Fibroblast of upper back skin (primary cell): ENCODE measurements at regions not wholly inside any gene's neighbourhood (a gene's known extent, or its start where the extent isn't known, plus 50 kb on each side); places are given as distances from the start of the nearest gene placed in this dataset.
A peak's percentile ranks its signal among the peaks of the same experiment; 100 is the strongest.

Source experiments
- DNase-seq: peaks from one replicate; pipeline ENCODE4 v3.0.0-alpha.2; 2013

- no peak for DNase-seq
These were observed 95.0 kb downstream of the KLF6 start for GRCh38 chr10:3689871-3690510.

DNA sequence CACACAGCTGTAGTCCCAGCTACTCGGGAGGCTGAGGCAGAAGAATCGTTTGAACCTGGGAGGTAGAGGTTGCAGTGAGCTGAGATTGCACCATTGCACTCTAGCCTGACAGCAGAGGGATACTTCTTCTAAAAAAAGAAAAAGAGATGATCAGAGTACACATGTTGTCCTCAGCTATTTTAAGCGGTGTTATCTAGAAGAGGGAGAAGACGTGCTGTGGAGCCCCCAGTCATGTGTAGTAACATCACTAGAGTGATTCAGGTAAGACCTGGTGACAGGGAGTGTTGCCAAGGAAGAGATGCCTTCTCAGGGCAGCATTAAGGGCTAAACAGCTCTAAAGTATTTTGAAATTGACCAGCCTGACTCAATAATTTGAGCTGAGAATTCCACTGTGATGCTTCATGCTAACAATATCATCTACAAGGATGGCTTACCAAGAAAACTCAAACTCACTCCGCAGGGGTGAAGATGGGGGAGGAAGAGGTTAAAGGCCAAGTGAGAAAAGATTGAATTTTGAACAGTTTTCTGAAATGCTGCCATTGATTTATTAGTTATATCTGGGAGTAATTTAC lies 97.4 kb downstream of the KLF6 start:
- no peak for DNase-seq

DNA sequence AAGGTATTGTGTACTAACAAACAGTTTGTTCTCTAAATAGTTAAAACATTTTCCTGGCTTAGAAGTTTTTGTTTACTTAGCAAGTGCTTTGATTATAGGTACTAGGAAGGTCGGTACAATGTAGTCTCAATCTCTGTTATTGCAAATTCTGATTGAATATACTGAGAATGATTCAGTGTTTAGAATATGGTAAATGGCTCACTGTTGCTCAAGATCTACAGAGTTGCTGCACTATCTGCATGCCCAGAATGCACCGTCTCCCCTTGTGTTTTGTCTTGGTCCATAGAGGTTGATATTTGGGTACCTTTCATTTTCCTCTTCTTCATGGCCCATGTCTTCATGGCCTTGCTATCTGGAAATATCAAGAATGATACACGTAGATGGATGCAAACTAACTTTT lies 99.6 kb downstream of the KLF6 start:
- no peak for DNase-seq

DNA sequence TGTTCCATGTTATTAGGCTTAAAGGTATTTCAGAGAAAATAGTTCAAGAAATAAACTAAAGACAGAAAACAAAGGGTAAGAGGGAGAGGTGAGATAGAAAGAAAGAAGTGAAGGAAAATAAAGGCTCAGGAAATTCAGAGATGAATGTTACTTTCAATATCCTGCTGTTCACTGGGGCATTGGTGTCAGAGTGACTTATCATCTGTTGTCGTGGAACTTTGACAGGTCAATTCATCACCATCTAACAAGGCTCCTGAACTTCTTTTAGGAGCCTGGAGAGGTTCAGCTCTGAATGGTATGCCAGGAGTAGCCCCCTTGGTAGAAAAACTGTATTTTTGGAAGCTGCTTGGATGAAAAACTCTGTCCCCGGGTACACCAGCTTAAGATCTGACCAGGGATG lies 100.1 kb downstream of the KLF6 start:
- DNase-seq, result no peak

GRCh38 chr10:3683560-3683959 lies 101.4 kb downstream of the KLF6 start:
- no peak for DNase-seq

DNA sequence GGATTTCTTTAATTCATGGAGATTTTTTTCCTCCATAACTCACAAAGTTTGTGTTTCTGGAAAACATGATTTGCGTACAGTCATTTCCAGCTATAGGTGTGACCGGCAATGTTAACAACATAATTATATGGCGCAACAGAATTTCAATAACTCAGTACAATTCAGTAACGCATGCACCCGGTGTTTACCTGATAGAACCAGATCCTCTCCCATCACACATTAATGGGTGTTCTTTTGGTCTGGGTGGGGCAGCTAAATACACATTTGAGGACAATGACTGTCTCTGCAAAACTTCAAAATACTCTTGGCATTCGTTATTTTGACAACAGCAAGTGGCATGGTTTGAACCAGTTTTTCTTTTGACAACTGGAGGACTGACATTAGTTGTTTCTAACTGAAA lies 102.3 kb downstream of the KLF6 start:
- DNase-seq, result no peak

DNA sequence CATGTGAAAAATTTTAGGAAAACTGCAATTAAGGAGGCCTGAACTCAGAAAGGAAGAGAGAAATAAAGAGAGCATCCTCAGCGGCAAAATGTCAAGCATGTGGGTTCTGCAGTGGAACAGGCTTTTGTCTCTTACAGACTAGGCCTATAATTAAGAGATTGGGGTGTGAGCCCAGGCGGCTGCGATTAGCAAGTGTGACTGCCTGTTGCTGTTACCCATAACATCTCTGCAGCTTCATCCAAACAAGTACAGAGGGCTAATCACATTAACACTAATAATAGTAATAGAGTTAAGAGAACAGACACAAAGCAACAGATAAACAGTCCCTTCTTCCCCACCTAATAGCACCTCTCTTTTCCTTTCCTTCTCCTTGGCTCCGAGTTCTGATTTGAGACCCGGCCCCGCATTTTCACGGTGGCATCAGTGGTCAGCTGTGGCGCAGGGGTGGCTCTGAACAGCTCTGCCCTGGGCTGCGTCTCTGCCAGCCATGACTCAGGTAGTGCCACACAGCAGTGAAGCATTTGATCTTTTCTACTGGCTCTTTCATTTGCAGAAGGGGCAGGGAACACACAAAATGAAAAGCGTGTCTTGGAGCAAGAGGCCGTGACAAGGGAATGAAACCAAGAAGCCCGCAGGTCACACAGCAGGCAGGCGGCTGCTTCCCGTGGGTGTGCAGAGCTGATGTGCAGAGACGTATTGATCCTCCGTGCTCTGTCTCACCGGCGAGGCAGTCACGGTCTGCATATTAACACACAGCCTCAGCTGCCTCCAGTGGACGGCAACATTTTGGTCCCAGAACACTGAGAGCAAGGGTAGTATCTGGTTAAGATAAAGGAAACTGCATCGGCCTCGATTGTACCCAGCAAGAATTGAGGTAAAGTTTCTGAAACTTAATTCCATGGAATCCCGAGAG lies 103.1 kb downstream of the KLF6 start:
- no peak for DNase-seq

GRCh38 chr10:3679950-3680629 lies 104.9 kb downstream of the KLF6 start:
- DNase-seq, result no peak

- no peak for DNase-seq
These were observed 106.3 kb downstream of the KLF6 start for GRCh38 chr10:3678629-3679227.

DNA sequence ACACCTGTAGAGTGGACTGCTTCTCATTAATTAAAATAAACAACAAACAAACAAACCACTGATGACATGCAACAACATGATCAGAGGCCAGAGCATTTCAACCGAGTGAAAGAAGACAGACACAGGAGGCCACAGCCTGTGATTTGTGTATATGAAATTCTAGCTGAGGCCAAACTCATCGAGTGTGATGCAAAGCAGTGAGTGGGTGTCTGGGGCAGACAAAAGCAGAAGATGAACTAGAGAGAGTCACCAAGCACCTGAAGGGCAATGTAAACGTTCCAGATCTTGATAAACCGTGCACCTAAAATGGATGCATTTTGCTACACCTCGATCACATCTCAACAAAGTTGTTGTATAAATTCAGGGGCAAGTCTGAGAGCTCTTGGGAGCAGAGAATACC lies 108.4 kb downstream of the KLF6 start:
- no peak for DNase-seq

DNA sequence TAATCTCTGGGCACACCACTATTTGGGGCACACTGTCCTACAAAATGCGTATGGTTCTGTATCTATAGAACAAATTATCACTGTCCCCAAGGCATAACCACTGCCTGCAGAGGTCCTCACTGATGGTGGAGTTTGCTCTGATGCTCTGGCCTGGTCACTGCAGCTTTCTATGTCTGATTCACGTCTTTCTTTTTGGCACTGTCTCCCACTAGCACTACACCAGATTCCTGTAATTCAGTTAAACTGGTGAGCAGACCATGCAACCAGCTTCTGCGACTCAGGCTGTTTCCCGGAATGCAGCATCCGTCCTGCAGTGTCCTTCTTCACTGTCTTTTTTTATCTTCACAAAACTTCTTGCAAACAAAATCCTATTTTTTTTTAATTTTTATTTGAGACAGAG lies 112.8 kb downstream of the KLF6 start:
- peak; percentile 37 for DNase-seq

GRCh38 chr10:3671386-3671955 lies 113.5 kb downstream of the KLF6 start:
- DNase-seq, result no peak

GRCh38 chr10:3668966-3669330 lies 116.1 kb downstream of the KLF6 start:
- DNase-seq, result no peak

DNA sequence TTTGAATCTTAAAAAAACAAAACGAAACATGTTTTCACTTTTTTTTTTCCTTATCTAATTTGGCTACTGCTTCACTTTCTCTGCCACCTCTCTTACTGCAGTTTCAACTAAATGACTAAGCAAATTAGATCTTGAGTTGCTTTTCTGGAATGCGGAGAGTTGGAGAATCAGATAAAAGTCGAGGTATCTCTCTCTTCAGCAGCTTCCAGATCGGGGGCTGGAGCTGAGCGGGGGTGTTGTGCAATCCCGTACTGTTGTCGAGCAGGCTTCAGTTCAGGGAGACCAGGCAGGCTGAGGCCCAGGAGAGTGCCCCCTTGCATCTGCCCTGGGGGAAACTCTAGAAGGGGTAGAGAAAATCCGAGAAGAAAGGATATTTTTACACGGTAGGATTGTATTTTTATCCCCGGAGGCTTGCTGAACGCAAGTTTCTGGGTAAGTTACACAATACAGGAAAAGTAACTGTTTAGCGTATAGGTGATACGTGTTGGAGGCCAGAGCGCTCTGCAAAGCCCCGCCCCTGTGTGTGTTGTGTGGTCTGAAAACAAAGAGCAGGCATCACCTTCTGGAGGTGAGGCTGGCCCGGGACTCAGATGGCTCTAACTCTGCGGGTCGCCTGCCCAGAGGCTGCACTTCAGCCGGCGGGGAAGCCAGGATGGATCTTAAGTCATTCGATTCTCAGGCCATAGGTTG lies 116.6 kb downstream of the KLF6 start:
- DNase-seq, result peak; percentile 83

GRCh38 chr10:3666525-3667302 lies 118.3 kb downstream of the KLF6 start:
- DNase-seq, result no peak

GRCh38 chr10:3665316-3665908 lies 119.6 kb downstream of the KLF6 start:
- no peak for DNase-seq

GRCh38 chr10:3662775-3663174 lies 122.2 kb downstream of the KLF6 start:
- no peak for DNase-seq

- DNase-seq, result no peak
These were observed 123.7 kb downstream of the KLF6 start for GRCh38 chr10:3661271-3661670.

DNA sequence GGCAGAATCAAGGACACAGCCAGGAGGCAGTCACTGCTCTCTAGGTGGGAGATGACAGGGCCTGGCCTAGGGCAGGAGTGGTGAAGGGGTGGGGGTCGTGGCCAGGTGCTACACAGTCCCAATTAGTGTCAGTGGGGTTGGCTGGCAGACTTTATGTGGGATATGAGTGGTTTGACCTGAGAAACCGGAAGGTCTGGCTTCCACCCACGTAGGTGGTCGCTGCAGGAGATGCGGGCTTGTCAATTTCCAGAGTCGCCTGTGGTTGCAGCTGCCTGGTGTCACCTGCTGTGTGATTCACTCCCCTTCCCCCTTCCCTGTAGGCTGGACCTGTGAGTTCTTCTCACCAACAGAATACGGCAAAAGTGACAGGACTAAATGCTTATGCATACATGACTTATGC lies 124.3 kb downstream of the KLF6 start:
- no peak for DNase-seq

DNA sequence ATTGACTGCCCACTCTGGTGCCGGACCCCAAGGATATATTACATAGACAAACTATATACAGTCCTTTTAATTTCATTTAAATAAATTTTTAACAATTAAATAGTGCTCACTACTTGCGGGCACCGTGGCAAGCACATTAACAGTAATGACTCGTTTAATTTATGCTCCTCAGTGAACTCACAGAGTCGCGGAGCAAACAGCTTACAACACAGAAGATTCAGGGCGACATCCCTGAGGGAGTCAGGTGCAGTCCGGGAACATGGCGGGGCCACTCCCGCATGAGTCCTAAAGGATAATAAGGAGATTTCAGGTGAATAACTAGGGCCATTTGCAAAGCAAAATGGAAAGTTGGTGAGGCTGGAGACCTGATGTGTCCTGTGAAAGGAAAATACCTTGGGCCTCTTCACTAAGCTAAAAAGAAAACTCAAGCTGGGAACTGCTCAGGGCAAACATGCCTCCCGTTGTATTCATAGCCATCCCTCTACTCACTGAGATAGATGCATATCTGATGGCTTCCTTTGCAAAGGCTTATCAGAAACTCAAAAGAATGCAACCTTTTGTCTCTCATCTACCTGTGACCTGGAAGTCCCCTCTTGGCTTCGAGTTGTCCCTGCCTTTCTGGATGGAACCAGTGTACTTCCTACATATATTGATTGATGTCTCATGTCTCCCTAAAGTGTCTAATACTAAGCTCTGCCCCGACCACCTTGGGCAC lies 125.6 kb downstream of the KLF6 start:
- no peak for DNase-seq
